Panc1 (cell line): ENCODE measurements at regions not wholly inside any gene's neighbourhood (a gene's known extent, or its start where the extent isn't known, plus 50 kb on each side); places are given as distances from the start of the nearest gene placed in this dataset.

Source experiments
- ATAC-seq: fragments of 200-7000 bp; cut with Tn5 transposase; 2 replicates; pipeline ENCODE4 v1.9.1; 2020; ENCODE audit warnings: mild to moderate bottlenecking, moderate library complexity
- BruUV-seq: library from RNA; stranded (reverse); fragments of 400-500 nt; replicated peaks from 2 replicates; lab custom pipeline; 2021; lab: Mats Ljungman, UMichigan
- CTCF ChIA-PET: fragments of 300-600 bp; sonication (Branson Sonifier 250); formaldehyde crosslinking; loops from one replicate; lab custom pipeline; 2022; ENCODE audit warnings: antibody characterized with exemption; lab: Charles Lee
- POLR2A ChIA-PET: fragments of 300-600 bp; sonication (Branson Sonifier 250); formaldehyde crosslinking; loops from one replicate; lab custom pipeline; 2022; ENCODE audit warnings: antibody characterized with exemption; lab: Charles Lee
- DNase-seq: peaks from one replicate; pipeline ENCODE4 v3.0.0-alpha.2; 2010; ENCODE audit warnings: low read depth, low spot score
- H3K27ac ChIP-seq: 2 replicates; pipeline ENCODE4 v1.5.1; 2011; ENCODE audit warnings: mild to moderate bottlenecking, low read length, inconsistent platforms
- H3K27me3 ChIP-seq: fragments of 200-500 bp; sonication (Bioruptor generic); 2 replicates; pipeline ENCODE4 v1.6.0; 2014; ENCODE audit warnings: low read length, inconsistent platforms; ENCODE audit not compliant: control insufficient read depth, insufficient read depth
- H3K36me3 ChIP-seq: fragments of 200-500 bp; sonication (Bioruptor generic); 2 replicates; pipeline ENCODE4 v1.5.1; 2014; ENCODE audit warnings: inconsistent platforms, mild to moderate bottlenecking, low read length, moderate library complexity; ENCODE audit not compliant: control insufficient read depth, insufficient read depth
- H3K4me1 ChIP-seq: 2 replicates; pipeline ENCODE4 v1.5.1; 2011; ENCODE audit warnings: inconsistent platforms, mild to moderate bottlenecking, low read length, moderate library complexity; ENCODE audit not compliant: control insufficient read depth, insufficient read depth
- H3K4me3 ChIP-seq, 2 experiments: 2 replicates each; pipeline ENCODE4 v1.5.1; 2011 to 2012; ENCODE audit warnings: low read depth in 2 of 2, low read length in 2 of 2, mild to moderate bottlenecking in 2 of 2, inconsistent platforms in 1 of 2, moderate library complexity in 1 of 2
- H3K9me3 ChIP-seq: fragments of 200-500 bp; sonication (Bioruptor generic); 2 replicates; pipeline ENCODE4 v1.5.1; 2014; ENCODE audit warnings: low read depth, mild to moderate bottlenecking, inconsistent platforms, low read length, moderate library complexity; ENCODE audit not compliant: control insufficient read depth, insufficient read depth
- POLR2AphosphoS5 ChIP-seq: IDR thresholded peaks from 2 replicates; pipeline ENCODE4 v1.6.1; 2012; ENCODE audit warnings: mild to moderate bottlenecking, low read depth, low read length, moderate library complexity
- SIN3A ChIP-seq: IDR thresholded peaks from 2 replicates; pipeline ENCODE4 v1.6.1; 2012; ENCODE audit warnings: low read depth, mild to moderate bottlenecking, low read length, moderate library complexity, borderline replicate concordance; ENCODE audit not compliant: insufficient read depth
- TCF7L2 ChIP-seq: IDR thresholded peaks from 2 replicates; pipeline ENCODE4 v1.6.1; 2011; ENCODE audit warnings: mild to moderate bottlenecking, low read depth, low read length, inconsistent platforms
- in situ Hi-C: cut with HindIII; loops from 2 replicates; pipeline ENCODE4 v1.10.0; 2016; ENCODE audit warnings: low sequenced_read_pairs, low pct_unique_long_range_greater_than_20kb
- intact Hi-C: fragments of 100-400 bp; cut with micrococcal nuclease; formaldehyde crosslinking; loops from one replicate; pipeline ENCODE4 v1.10.0; 2022; ENCODE audit not compliant: unreplicated experiment
- TF ChIP-seq, protein P1 (sequence below), 2 experiments: IDR thresholded peaks; 2 replicates each; pipeline ENCODE4 v1.6.1; 2011 to 2012; ENCODE audit warnings: low read depth in 2 of 2, control low read depth in 1 of 2, low read length in 1 of 2, mild to moderate bottlenecking in 1 of 2, moderate library complexity in 1 of 2; ENCODE audit not compliant: insufficient read depth in 1 of 2
- TF ChIP-seq, protein P2 (sequence below): fragments of 450-650 bp; IDR thresholded peaks from 2 replicates; pipeline ENCODE4 v1.5.1; 2017; ENCODE audit warnings: mild to moderate bottlenecking

DNA sequence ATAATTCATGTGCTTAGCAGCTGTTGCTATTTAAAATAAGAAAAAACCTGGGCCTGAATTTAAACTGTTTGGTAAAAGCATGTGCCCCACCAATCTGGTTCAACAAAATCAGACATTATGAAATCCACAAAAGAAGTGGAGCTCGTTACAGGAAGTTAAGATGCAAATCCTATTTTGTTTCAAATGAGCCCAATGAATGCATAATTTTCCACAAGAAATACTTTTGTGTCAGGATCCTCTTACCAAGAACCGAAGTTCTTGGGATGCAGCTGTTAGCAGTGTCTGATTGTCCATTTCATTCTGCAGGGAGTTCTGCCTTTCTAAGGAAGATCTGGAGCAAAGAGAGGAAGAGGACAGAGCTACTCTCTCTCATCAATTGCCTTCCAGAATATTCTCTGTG is 105.7 kb upstream of the RBBP6 start:
- CTCF ChIA-PET: interaction anchor here (0.6 kb wide), 1 partner anchor 206 kb away, joined by 4 read pairs; no protein-coding TSS in a partner anchor
- DNase-seq: no peak
- H3K4me1 ChIP-seq: no peaks in the 10 kb centered on the region
- intact Hi-C loops: no loop called here
- BruUV-seq: no TSS peak
- no peak overlapping the region for H3K27ac ChIP-seq
- in situ Hi-C loops: no loop called here
- H3K4me3 ChIP-seq: no peak overlapping the region
- no peaks in the 10 kb centered on the region for H3K27me3 ChIP-seq
- TF ChIP-seq, protein P1, sequence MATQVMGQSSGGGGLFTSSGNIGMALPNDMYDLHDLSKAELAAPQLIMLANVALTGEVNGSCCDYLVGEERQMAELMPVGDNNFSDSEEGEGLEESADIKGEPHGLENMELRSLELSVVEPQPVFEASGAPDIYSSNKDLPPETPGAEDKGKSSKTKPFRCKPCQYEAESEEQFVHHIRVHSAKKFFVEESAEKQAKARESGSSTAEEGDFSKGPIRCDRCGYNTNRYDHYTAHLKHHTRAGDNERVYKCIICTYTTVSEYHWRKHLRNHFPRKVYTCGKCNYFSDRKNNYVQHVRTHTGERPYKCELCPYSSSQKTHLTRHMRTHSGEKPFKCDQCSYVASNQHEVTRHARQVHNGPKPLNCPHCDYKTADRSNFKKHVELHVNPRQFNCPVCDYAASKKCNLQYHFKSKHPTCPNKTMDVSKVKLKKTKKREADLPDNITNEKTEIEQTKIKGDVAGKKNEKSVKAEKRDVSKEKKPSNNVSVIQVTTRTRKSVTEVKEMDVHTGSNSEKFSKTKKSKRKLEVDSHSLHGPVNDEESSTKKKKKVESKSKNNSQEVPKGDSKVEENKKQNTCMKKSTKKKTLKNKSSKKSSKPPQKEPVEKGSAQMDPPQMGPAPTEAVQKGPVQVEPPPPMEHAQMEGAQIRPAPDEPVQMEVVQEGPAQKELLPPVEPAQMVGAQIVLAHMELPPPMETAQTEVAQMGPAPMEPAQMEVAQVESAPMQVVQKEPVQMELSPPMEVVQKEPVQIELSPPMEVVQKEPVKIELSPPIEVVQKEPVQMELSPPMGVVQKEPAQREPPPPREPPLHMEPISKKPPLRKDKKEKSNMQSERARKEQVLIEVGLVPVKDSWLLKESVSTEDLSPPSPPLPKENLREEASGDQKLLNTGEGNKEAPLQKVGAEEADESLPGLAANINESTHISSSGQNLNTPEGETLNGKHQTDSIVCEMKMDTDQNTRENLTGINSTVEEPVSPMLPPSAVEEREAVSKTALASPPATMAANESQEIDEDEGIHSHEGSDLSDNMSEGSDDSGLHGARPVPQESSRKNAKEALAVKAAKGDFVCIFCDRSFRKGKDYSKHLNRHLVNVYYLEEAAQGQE (IDR thresholded peaks at IDR 0.05; ENCODE audit: insufficient read depth in 1 of 2, low read depth in 2 of 2, low read length in 1 of 2): no peak
- TF ChIP-seq SIN3A (no peak), POLR2AphosphoS5 (no peak), TCF7L2 (no peak)
- TF ChIP-seq, protein P2, sequence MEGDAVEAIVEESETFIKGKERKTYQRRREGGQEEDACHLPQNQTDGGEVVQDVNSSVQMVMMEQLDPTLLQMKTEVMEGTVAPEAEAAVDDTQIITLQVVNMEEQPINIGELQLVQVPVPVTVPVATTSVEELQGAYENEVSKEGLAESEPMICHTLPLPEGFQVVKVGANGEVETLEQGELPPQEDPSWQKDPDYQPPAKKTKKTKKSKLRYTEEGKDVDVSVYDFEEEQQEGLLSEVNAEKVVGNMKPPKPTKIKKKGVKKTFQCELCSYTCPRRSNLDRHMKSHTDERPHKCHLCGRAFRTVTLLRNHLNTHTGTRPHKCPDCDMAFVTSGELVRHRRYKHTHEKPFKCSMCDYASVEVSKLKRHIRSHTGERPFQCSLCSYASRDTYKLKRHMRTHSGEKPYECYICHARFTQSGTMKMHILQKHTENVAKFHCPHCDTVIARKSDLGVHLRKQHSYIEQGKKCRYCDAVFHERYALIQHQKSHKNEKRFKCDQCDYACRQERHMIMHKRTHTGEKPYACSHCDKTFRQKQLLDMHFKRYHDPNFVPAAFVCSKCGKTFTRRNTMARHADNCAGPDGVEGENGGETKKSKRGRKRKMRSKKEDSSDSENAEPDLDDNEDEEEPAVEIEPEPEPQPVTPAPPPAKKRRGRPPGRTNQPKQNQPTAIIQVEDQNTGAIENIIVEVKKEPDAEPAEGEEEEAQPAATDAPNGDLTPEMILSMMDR: no peak
- POLR2A ChIA-PET: no interaction called here
- H3K36me3 ChIP-seq: no peaks in the 10 kb centered on the region
- H3K9me3 ChIP-seq: no peaks in the 10 kb centered on the region
- no peak for ATAC-seq

DNA sequence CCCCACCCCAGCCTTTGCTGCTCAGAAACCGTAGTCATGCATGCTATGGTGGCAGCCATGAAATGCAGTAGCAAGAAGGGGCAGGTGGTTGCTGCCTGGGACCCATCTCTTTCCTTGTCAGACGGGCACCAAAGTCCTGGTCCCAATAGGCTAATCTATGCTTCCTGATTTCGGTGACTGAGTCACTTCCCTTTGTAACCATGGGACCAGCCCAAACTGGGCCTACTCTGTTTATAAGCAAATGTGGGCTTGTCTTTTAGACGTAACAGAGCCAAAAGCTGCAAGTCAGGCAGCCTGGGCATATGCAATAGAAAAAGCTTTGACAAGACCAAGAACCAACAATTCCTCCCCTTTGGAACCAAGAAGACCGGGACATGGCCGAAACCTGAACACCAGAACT is 99.1 kb upstream of the RBBP6 start:
- TF ChIP-seq, protein P1 (IDR thresholded peaks at IDR 0.05; ENCODE audit: insufficient read depth in 1 of 2, low read depth in 2 of 2, low read length in 1 of 2): no peak
- TF ChIP-seq TCF7L2: no peak
- no peak for TF ChIP-seq SIN3A
- TF ChIP-seq, protein P2: no peak
- no peak for TF ChIP-seq POLR2AphosphoS5
- Histone ChIP-seq H3K4me3 (no peak overlapping the region), H3K27ac (no peak overlapping the region), H3K4me1 (no peaks in the 10 kb centered on the region), H3K9me3 (no peaks in the 10 kb centered on the region), H3K36me3 (no peaks in the 10 kb centered on the region), H3K27me3 (no peaks in the 10 kb centered on the region)
- ChIA-PET CTCF (interaction anchor here (0.7 kb wide), 1 partner anchor 23 kb away, joined by 6 read pairs; no protein-coding TSS in a partner anchor), POLR2A (no interaction called here)
- no TSS peak for BruUV-seq
- in situ Hi-C loops: no loop called here
- intact Hi-C loops: no loop called here
- DNase-seq (no peak), ATAC-seq (no peak)
